Endothelial cell of umbilical vein (primary cell): ENCODE measurements at regions not wholly inside any gene's neighbourhood (a gene's known extent, or its start where the extent isn't known, plus 50 kb on each side); places are given as distances from the start of the nearest gene placed in this dataset.

Experiments
- BruUV-seq: library from RNA; stranded (reverse); fragments of 400-500 nt; replicated peaks from 2 replicates; lab custom pipeline; 2021; lab: Mats Ljungman, UMichigan
- CTCF ChIA-PET: fragments of 300-600, 350-600 bp; sonication (Branson Sonifier 250); formaldehyde crosslinking; loops from one replicate; lab custom pipeline; 2021; ENCODE audit warnings: antibody characterized with exemption, inconsistent platforms; lab: Charles Lee
- POLR2A ChIA-PET: fragments of 300-600, 350-600 bp; sonication (Branson Sonifier 250); formaldehyde crosslinking; loops from one replicate; lab custom pipeline; 2021; ENCODE audit warnings: antibody characterized with exemption, inconsistent platforms; lab: Charles Lee
- DNase-seq: peaks from one replicate; pipeline ENCODE4 v3.0.0-alpha.2; 2011; ENCODE audit warnings: low read depth, low spot score
- FAIRE-seq: peaks from 2 replicates; lab custom pipeline; 2011; peaks lifted over from hg19 to GRCh38; lab: Jason Lieb, UNC
- H2AFZ ChIP-seq: 2 replicates; pipeline ENCODE4 v1.6.0; 2012; ENCODE audit warnings: low read depth, low read length, control low read depth, inconsistent platforms
- H3K27ac ChIP-seq: 2 replicates; pipeline ENCODE4 v1.5.1; 2011; ENCODE audit warnings: low read depth, mild to moderate bottlenecking, control low read depth, low read length, moderate library complexity; ENCODE audit not compliant: insufficient read depth
- H3K27me3 ChIP-seq, 2 experiments: 2 replicates each; pipeline versions ENCODE4 v1.6.0 to v1.6.1; 2011; ENCODE audit warnings: low read length in 2 of 2, mixed read lengths in 1 of 2; ENCODE audit not compliant: control insufficient read depth in 2 of 2, insufficient read depth in 2 of 2
- H3K36me3 ChIP-seq, 2 experiments: 2 replicates in 1 of 2; 3 replicates in 1 of 2; pipeline ENCODE4 v1.5.1; 2011; ENCODE audit warnings: low read length in 2 of 2, mild to moderate bottlenecking in 1 of 2, moderate library complexity in 1 of 2; ENCODE audit not compliant: control insufficient read depth in 2 of 2, insufficient read depth in 2 of 2; ENCODE audit errors: extremely low read depth in 1 of 2
- H3K4me1 ChIP-seq: 3 replicates; pipeline ENCODE4 v1.5.1; 2011; ENCODE audit warnings: mild to moderate bottlenecking, low read length; ENCODE audit not compliant: control insufficient read depth, insufficient read depth; ENCODE audit errors: extremely low read depth
- H3K4me2 ChIP-seq: 2 replicates; pipeline ENCODE4 v1.6.1; 2011; ENCODE audit warnings: low read length, control low read depth, mixed read lengths; ENCODE audit not compliant: insufficient read depth
- H3K4me3 ChIP-seq, 3 experiments: fragments of 200-600 bp in 1 of 3; sonication (generic), shearing (Covaris generic) in 1 of 3; replicated peaks in 1 of 3; 2 replicates each; pipeline ENCODE4 v1.5.1; 2011 to 2016; ENCODE audit warnings: control low read depth in 3 of 3, low read length in 3 of 3, mild to moderate bottlenecking in 2 of 3, inconsistent platforms in 1 of 3, low read depth in 1 of 3, moderate library complexity in 1 of 3; ENCODE audit not compliant: insufficient read depth in 1 of 3
- H3K79me2 ChIP-seq: 2 replicates; pipeline ENCODE4 v1.6.0; 2012; ENCODE audit warnings: low read length, inconsistent platforms; ENCODE audit not compliant: control insufficient read depth, insufficient read depth
- H3K9ac ChIP-seq: replicated peaks from 2 replicates; pipeline ENCODE3; 2011; ENCODE audit warnings: low read length, control low read depth; ENCODE audit not compliant: insufficient read depth; ENCODE audit errors: extremely low read depth
- H3K9me1 ChIP-seq: replicated peaks from 3 replicates; pipeline ENCODE4 v1.6.0; 2011; ENCODE audit warnings: mild to moderate bottlenecking, low read length; ENCODE audit not compliant: control insufficient read depth, insufficient read depth; ENCODE audit errors: extremely low read depth
- H3K9me3 ChIP-seq: replicated peaks from 2 replicates; pipeline ENCODE4 v1.5.1; 2012; ENCODE audit warnings: low read length, inconsistent platforms; ENCODE audit not compliant: control insufficient read depth, insufficient read depth
- H4K20me1 ChIP-seq: replicated peaks from 2 replicates; pipeline ENCODE3; 2011; ENCODE audit warnings: mild to moderate bottlenecking, low read length; ENCODE audit not compliant: control insufficient read depth, insufficient read depth; ENCODE audit errors: extremely low read depth
- EZH2 ChIP-seq: IDR thresholded peaks from 2 replicates; pipeline ENCODE4 v1.6.1; 2012; ENCODE audit warnings: borderline replicate concordance, low read depth, mild to moderate bottlenecking, moderate library complexity, low read length, inconsistent platforms; ENCODE audit not compliant: severe bottlenecking
- FOS ChIP-seq: IDR thresholded peaks from 2 replicates; pipeline ENCODE4 v1.6.1; 2011; ENCODE audit warnings: mild to moderate bottlenecking, low read length, moderate library complexity, borderline replicate concordance; ENCODE audit not compliant: insufficient read depth
- GATA2 ChIP-seq: IDR thresholded peaks from 2 replicates; pipeline ENCODE4 v1.7.0; 2011; ENCODE audit warnings: low read depth, mild to moderate bottlenecking, moderate library complexity, mixed read lengths, low read length; ENCODE audit not compliant: insufficient read length, insufficient read depth
- JUN ChIP-seq: IDR thresholded peaks from 2 replicates; pipeline ENCODE4 v1.6.1; 2011; ENCODE audit warnings: borderline replicate concordance, low read depth; ENCODE audit not compliant: insufficient read length, insufficient read depth
- MYC ChIP-seq: IDR thresholded peaks from one replicate; pipeline ENCODE4 v1.6.1; 2011; ENCODE audit warnings: mild to moderate bottlenecking, low read depth, low read length
- POLR2A ChIP-seq: IDR thresholded peaks from 2 replicates; pipeline ENCODE4 v1.6.1; 2012; ENCODE audit warnings: low read depth, mild to moderate bottlenecking, control low read depth, low read length
- POLR2AphosphoS5 ChIP-seq: IDR thresholded peaks from 2 replicates; pipeline ENCODE4 v1.6.1; 2012; ENCODE audit warnings: low read depth, mild to moderate bottlenecking, control low read depth, low read length, moderate library complexity; ENCODE audit not compliant: insufficient read depth
- dilution Hi-C: fragments of 300-500 bp; cut with MboI; formaldehyde crosslinking; loops from one replicate; pipeline ENCODE4 v1.15.0; 2019; ENCODE audit warnings: low sequenced_read_pairs; ENCODE audit not compliant: extremely low pct_ligation_motif_present
- intact Hi-C: fragments of 100-400 bp; cut with micrococcal nuclease; formaldehyde crosslinking; loops from one replicate; pipeline ENCODE4 v1.10.0; 2022
- TF ChIP-seq, protein P1 (sequence below), 2 donors: IDR thresholded peaks; 1 replicate in 1 of 2; 2 replicates in 1 of 2; pipeline ENCODE4 v1.5.1; 2011; ENCODE audit warnings: low read length in 2 of 2, mild to moderate bottlenecking in 2 of 2, moderate library complexity in 2 of 2, control low read depth in 1 of 2, inconsistent platforms in 1 of 2, low read depth in 1 of 2; ENCODE audit not compliant: insufficient read depth in 1 of 2; ENCODE audit errors: extremely low read depth in 1 of 2
- TF ChIP-seq, protein P2 (sequence below): IDR thresholded peaks from 2 replicates; pipeline ENCODE4 v1.6.1; 2011; ENCODE audit not compliant: insufficient read depth, insufficient read length

DNA sequence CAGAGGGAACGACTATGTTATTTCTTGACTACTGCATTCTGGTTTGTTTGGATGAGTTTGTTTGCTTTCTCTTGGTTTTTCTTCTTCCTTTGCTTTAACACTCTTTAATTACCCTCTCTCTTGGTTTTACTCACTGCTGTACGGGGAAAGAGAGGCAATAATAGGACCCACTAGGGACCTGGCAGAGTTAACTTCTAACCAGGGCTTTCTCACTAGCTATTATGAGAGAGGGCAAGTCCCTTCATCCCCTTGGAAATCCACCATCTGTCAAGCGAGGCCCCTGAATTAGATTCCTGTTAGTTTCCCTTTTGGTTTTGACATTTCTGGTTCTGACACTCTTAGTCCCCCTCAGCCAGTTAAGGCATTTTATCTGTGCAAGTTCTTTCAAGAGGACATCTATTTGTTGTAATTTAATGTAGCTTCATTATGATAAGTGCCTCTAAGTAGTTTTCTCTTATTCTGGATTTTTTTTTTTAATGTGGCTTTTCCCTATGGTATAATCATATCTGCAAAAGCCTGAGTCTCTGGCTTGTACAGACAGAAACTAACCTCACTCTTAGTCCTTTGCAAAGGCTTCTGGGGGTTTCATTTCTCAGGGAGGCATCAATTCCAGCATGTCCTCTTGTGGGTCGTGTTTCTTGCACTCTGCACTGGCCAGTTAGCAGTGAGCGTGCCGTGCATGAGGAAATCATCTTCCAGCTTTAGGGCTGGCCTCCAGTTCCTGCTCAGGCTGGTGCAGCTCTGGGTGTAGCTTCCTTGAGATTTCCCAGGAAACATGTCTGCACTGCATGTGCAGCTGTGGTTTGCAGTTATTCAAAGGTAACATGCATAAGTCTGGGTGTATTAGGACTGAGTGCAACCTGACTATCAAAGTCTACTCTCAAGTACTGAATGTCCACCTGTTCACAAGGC, 221.3 kb downstream of the STIM2 start:
- intact Hi-C loops (no loop called here), dilution Hi-C loops (no loop called here)
- FAIRE-seq (no peak), DNase-seq (no peak)
- no peaks in the 10 kb centered on the region for H3K36me3 ChIP-seq
- no peak overlapping the region for H3K4me2 ChIP-seq
- no TSS peak for BruUV-seq
- H3K4me3 ChIP-seq, result no peak overlapping the region
- H3K4me1 ChIP-seq, result peaks cover 9% of the 10 kb centered on the region
- no peak for TF ChIP-seq EZH2
- TF ChIP-seq JUN, result no peak
- no peak for TF ChIP-seq POLR2A
- TF ChIP-seq MYC, result no peak
- TF ChIP-seq, protein P1, sequence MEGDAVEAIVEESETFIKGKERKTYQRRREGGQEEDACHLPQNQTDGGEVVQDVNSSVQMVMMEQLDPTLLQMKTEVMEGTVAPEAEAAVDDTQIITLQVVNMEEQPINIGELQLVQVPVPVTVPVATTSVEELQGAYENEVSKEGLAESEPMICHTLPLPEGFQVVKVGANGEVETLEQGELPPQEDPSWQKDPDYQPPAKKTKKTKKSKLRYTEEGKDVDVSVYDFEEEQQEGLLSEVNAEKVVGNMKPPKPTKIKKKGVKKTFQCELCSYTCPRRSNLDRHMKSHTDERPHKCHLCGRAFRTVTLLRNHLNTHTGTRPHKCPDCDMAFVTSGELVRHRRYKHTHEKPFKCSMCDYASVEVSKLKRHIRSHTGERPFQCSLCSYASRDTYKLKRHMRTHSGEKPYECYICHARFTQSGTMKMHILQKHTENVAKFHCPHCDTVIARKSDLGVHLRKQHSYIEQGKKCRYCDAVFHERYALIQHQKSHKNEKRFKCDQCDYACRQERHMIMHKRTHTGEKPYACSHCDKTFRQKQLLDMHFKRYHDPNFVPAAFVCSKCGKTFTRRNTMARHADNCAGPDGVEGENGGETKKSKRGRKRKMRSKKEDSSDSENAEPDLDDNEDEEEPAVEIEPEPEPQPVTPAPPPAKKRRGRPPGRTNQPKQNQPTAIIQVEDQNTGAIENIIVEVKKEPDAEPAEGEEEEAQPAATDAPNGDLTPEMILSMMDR (IDR thresholded peaks at IDR 0.05; ENCODE audit: extremely low read depth in 1 of 2, insufficient read depth in 1 of 2, low read depth in 1 of 2, low read length in 2 of 2), result no peak
- TF ChIP-seq, protein P2, sequence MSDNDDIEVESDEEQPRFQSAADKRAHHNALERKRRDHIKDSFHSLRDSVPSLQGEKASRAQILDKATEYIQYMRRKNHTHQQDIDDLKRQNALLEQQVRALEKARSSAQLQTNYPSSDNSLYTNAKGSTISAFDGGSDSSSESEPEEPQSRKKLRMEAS, result no peak
- no peak for TF ChIP-seq FOS
- TF ChIP-seq GATA2, result no peak
- no peak for TF ChIP-seq POLR2AphosphoS5
- POLR2A ChIA-PET, result no interaction called here
- no peaks in the 10 kb centered on the region for H3K79me2 ChIP-seq
- H4K20me1 ChIP-seq, result no peaks in the 10 kb centered on the region
- CTCF ChIA-PET, result interaction anchor here (0.7 kb wide), 1 partner anchor 37 kb away, joined by 3 read pairs; no protein-coding TSS in a partner anchor
- no peaks in the 10 kb centered on the region for H3K9me1 ChIP-seq
- no peak overlapping the region for H2AFZ ChIP-seq
- no peak overlapping the region for H3K27ac ChIP-seq
- H3K27me3 ChIP-seq, result peaks cover 8 to 16% of the 10 kb centered on the region in 2 experiments
- H3K9ac ChIP-seq, result no peak overlapping the region
- H3K9me3 ChIP-seq, result no peaks in the 10 kb centered on the region
